ENCODE measurements at regions not wholly inside any gene's neighbourhood (a gene's known extent, or its start where the extent isn't known, plus 50 kb on each side); places are given as distances from the start of the nearest gene placed in this dataset.

GRCh38 chr5:147063943-147064342 lies 170.9 kb upstream of the STK32A start:
- no peak for FAIRE-seq

GRCh38 chr5:147065071-147065470 lies 169.8 kb upstream of the STK32A start:
- CTCF ChIA-PET: no interaction called here
- POLR2A ChIA-PET: no interaction called here
- TF ChIP-seq NR3C1 (IDR thresholded peaks at IDR 0.05) (no peak), FOSB (CRISPR knock-in tag; IDR thresholded peaks at IDR 0.05) (no peak), CHD4 (IDR thresholded peaks at IDR 0.05; ENCODE audit: borderline replicate concordance) (no peak), POLR2A (IDR thresholded peaks at IDR 0.05; ENCODE audit: low read length) (no peak), SMC3 (IDR thresholded peaks at IDR 0.05) (no peak), PBX3 (IDR thresholded peaks at IDR 0.05) (no peak), CHD2 (IDR thresholded peaks at IDR 0.05; ENCODE audit: low read length, partially characterized antibody) (no peak), HOXA7 (CRISPR knock-in tag; IDR thresholded peaks at IDR 0.05) (no peak), SREBF2 (IDR thresholded peaks at IDR 0.05) (no peak), CEBPB (IDR thresholded peaks at IDR 0.05) (no peak)
- FAIRE-seq (no peak), ATAC-seq (no peak), DNase-seq (ENCODE audit: low read depth in 1 of 2, low spot score in 1 of 2) (no peak)
- Histone ChIP-seq H3K4me1 (no peaks in the 10 kb centered on the region), H3K9me3 (no peaks in the 10 kb centered on the region), H3K4me2 (no peak overlapping the region), H3K4me3 (no peak overlapping the region), H3K27ac (no peak overlapping the region)
- WGBS (ENCODE audit: missing lambda C conversion rate): 0% methylated on average over 1 of the region's 1 CpG

More at GRCh38 chr5:147063943-147064342, 170.9 kb upstream of the STK32A start:
- ChIA-PET CTCF (interaction anchor here (0.6 kb wide), 1 partner anchor 37 kb away, joined by 3 read pairs; no protein-coding TSS in a partner anchor), POLR2A (no interaction called here)
- H3K4me3 ChIP-seq: no peak overlapping the region
- H3K4me2 ChIP-seq: no peak overlapping the region
- DNase-seq (ENCODE audit: low read depth in 1 of 2, low spot score in 1 of 2) (no peak), ATAC-seq (no peak)
- H3K9me3 ChIP-seq: no peaks in the 10 kb centered on the region
- no peaks in the 10 kb centered on the region for H3K4me1 ChIP-seq
- 6% methylated on average over 2 of the region's 2 CpGs for WGBS (ENCODE audit: missing lambda C conversion rate)
- TF ChIP-seq MAZ (IDR thresholded peaks at IDR 0.05; ENCODE audit: borderline replicate concordance, low read depth, low read length) (no peak), SREBF2 (IDR thresholded peaks at IDR 0.05) (no peak)
- no peak overlapping the region for H3K27ac ChIP-seq

GRCh38 chr5:147068998-147069397 lies 165.8 kb upstream of the STK32A start:
- 48% methylated on average over 4 of the region's 4 CpGs for WGBS (ENCODE audit: missing lambda C conversion rate)
- ChIA-PET POLR2A (no interaction called here), CTCF (no interaction called here)
- no peak for DNase-seq (ENCODE audit: low read depth in 1 of 2, low spot score in 1 of 2)
- Histone ChIP-seq H3K27ac (no peak overlapping the region), H3K4me1 (no peaks in the 10 kb centered on the region), H3K4me2 (no peak overlapping the region), H3K4me3 (no peak overlapping the region), H3K9me3 (no peaks in the 10 kb centered on the region)
- no peak for TF ChIP-seq ZSCAN20 (CRISPR knock-in tag; IDR thresholded peaks at IDR 0.05)
- TF ChIP-seq RARB (CRISPR knock-in tag; IDR thresholded peaks at IDR 0.05): no peak
- no peak for TF ChIP-seq KDM1A (IDR thresholded peaks at IDR 0.05; ENCODE audit: low read depth)
- TF ChIP-seq CBX8 (IDR thresholded peaks at IDR 0.05): no peak
- no peak for TF ChIP-seq CHD2 (IDR thresholded peaks at IDR 0.05; ENCODE audit: low read length, partially characterized antibody)
- FAIRE-seq: no peak
- ATAC-seq: no peak

GRCh38 chr5:147072622-147073021 lies 162.2 kb upstream of the STK32A start:
- FAIRE-seq (no peak), ATAC-seq (no peak), DNase-seq (ENCODE audit: low read depth in 1 of 2, low spot score in 1 of 2) (no peak)
- TF ChIP-seq POLR2A (IDR thresholded peaks at IDR 0.05; ENCODE audit: low read length) (no peak), RFX5 (IDR thresholded peaks at IDR 0.05) (no peak), MAFK (IDR thresholded peaks at IDR 0.05; ENCODE audit: partially characterized antibody) (no peak)
- Histone ChIP-seq H3K4me3 (no peak overlapping the region), H3K4me2 (no peak overlapping the region), H3K27ac (no peak overlapping the region), H3K4me1 (no peaks in the 10 kb centered on the region), H3K9me3 (no peaks in the 10 kb centered on the region)
- 2% methylated on average over 2 of the region's 2 CpGs for WGBS (ENCODE audit: missing lambda C conversion rate)
- ChIA-PET POLR2A (no interaction called here), CTCF (interaction anchor here (1.1 kb wide), 1 partner anchor 107 kb away, joined by 3 read pairs; no protein-coding TSS in a partner anchor)

- Histone ChIP-seq H3K4me1 (no peaks in the 10 kb centered on the region), H3K9me3 (no peaks in the 10 kb centered on the region), H3K27ac (no peak overlapping the region), H3K4me2 (no peak overlapping the region), H3K4me3 (no peak overlapping the region)
- ATAC-seq: no peak
- DNase-seq (ENCODE audit: low read depth in 1 of 2, low spot score in 1 of 2): no peak
- ChIA-PET CTCF (no interaction called here), POLR2A (no interaction called here)
- FAIRE-seq: no peak
- WGBS (ENCODE audit: missing lambda C conversion rate): 4% methylated on average over 3 of the region's 3 CpGs
- TF ChIP-seq JUNB (IDR thresholded peaks at IDR 0.05) (no peak), HEYL (CRISPR knock-in tag; IDR thresholded peaks at IDR 0.05) (no peak), HOXB5 (CRISPR knock-in tag; IDR thresholded peaks at IDR 0.05) (no peak), CEBPB (IDR thresholded peaks at IDR 0.05) (no peak), RARB (CRISPR knock-in tag; IDR thresholded peaks at IDR 0.05) (no peak), CTCF (IDR thresholded peaks at IDR 0.05) (no peak), ELK1 (IDR thresholded peaks at IDR 0.05; ENCODE audit: low read depth, low read length) (no peak), RAD21 (conservative IDR thresholded peaks at IDR 0.05 in 1 of 2, IDR thresholded peaks at IDR 0.05 in 1 of 2) (no peak), FOXS1 (CRISPR knock-in tag; IDR thresholded peaks at IDR 0.05) (no peak), SMC3 (IDR thresholded peaks at IDR 0.05) (no peak), GATA3 (IDR thresholded peaks at IDR 0.05; ENCODE audit: borderline replicate concordance) (no peak), EHMT2 (IDR thresholded peaks at IDR 0.05; ENCODE audit: low read depth) (no peak), ZC3H11A (IDR thresholded peaks at IDR 0.05) (no peak), RCOR1 (IDR thresholded peaks at IDR 0.05; ENCODE audit: low read depth, low read length) (no peak)
Observed at GRCh38 chr5:147073098-147073497, 161.7 kb upstream of the STK32A start.
